GM12873 (cell line): ENCODE measurements at regions not wholly inside any gene's neighbourhood (a gene's known extent, or its start where the extent isn't known, plus 50 kb on each side); places are given as distances from the start of the nearest gene placed in this dataset.

Experiments used
- CTCF ChIP-seq: IDR thresholded peaks from 2 replicates; pipeline ENCODE4 v1.5.1; 2012; ENCODE audit warnings: low read depth, mild to moderate bottlenecking, moderate library complexity, low read length, control low read depth; ENCODE audit not compliant: insufficient read depth; ENCODE audit errors: missing control alignments

DNA sequence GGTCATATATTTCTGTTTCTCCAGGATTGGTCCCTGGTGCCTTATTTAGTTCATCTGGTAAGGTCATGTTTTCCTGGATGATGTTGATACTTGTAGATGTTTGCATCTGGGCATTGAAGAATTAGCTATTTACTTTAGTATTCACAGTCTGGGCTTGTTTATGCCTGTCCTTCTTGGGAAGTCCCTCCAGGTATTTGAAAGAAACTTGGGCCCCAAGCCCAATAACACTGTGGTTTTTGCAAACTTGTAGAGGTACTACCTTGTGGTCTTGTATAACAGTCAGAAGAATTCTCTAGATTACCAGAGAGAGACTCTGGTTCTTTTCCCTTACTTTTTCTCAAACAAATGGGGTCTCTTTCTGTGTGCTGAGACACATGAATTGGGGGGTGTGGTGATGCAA is 251.4 kb upstream of the B3GALT2 start:
- no peak for TF ChIP-seq CTCF

DNA sequence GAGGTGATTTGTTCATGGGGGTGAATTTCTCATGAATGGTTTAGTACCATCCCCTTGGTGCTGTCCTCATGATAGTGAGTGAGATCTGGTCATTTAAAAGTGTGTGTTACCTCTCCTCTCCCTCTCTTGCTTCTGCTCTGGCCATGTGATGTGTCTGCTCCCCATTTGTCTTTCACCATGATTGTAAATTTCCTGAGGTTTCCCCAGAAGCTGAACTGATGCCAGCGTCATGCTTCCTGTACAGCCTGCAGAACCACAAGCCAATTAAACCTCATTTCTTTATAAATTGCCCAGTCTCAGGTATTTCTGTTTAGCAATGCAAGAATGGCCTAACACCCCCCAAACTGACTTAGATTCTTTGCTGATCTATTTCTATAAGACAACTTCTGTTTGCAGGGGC is 249.4 kb upstream of the B3GALT2 start:
- no peak for TF ChIP-seq CTCF

GRCh38 chr1:193434319-193434718 is 247.9 kb upstream of the B3GALT2 start:
- TF ChIP-seq CTCF = no peak

GRCh38 chr1:193433599-193433998 is 247.2 kb upstream of the B3GALT2 start:
- TF ChIP-seq CTCF = no peak

- TF ChIP-seq CTCF = no peak
Observed at GRCh38 chr1:193432979-193433587, 246.7 kb upstream of the B3GALT2 start.

DNA sequence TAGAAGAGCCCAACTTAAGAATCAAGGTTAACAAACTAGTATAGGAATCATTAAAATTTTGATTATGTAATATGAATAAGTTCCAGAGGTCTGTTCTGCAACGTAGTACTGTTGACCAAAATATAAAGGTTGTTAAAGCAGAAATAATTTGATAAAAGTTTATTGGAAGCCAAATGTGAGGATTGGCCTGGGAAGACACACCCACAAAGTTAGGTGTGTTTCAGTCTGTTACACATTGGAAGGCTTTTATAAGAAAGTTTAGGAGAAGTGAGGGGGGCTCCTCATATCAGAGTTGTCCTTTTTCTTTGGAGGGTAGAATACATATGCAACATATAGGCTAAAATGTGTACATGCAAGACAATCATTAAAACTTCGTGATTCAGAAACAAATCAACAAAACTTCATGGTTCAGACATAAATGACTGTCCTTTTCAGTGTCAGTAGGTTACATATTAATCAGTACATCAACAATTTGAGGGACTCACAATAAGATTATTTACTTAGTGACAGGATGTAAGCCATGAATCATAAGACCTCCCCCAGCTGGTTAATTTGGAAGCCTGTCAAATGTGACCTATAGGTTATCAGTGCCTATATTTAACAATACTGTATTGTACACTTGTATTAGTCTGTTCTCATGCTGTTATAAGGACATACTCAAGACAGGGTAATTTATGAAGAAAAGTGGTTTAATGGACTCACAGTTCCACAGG is 245.0 kb upstream of the B3GALT2 start:
- no peak for TF ChIP-seq CTCF

DNA sequence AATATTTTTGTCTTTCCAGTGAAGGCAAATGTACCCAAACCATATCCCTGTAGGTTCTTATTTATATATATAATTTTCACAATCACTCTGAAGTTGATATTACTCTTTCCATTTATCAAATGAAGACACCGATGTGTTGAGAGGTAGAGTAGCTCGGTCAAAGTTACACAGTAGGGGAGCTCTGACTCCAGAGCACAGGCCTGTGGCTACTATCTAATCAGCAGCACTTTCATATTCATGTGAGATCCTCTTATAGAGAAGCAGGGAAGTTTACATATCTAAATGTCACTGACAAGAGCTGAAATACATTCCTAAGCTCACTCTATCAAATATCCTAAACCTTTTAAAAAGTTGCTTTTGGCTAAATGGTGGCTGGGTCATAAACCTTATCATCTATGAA is 241.1 kb upstream of the B3GALT2 start:
- TF ChIP-seq CTCF = no peak
